ENCODE measurements at regions not wholly inside any gene's neighbourhood (a gene's known extent, or its start where the extent isn't known, plus 50 kb on each side); places are given as distances from the start of the nearest gene placed in this dataset.

GRCh38 chr16:63568164-63568563 is 1531.9 kb upstream of the CDH8 start:
- H3K36me3 ChIP-seq (ENCODE audit: control insufficient read depth, insufficient read depth, low read length), result no peaks in the 10 kb centered on the region
- no peak overlapping the region for H3K4me3 ChIP-seq (ENCODE audit: low read length)
- no peaks in the 10 kb centered on the region for H3K4me1 ChIP-seq (ENCODE audit: control insufficient read depth, insufficient read depth, low read length)
- DNase-seq, result no peak
- H3K27ac ChIP-seq (ENCODE audit: low read length), result no peak overlapping the region
- 17% methylated on average over 1 of the region's 3 CpGs for WGBS (ENCODE audit: insufficient coverage, low lambda C conversion rate)
- H3K27me3 ChIP-seq (ENCODE audit: control insufficient read depth, insufficient read depth, low read length), result no peaks in the 10 kb centered on the region
- no peaks in the 10 kb centered on the region for H3K9me3 ChIP-seq (ENCODE audit: control insufficient read depth, low read depth, low read length)

GRCh38 chr16:63563819-63564505 is 1527.7 kb upstream of the CDH8 start:
- WGBS (ENCODE audit: insufficient coverage, low lambda C conversion rate), result 40% methylated on average over 1 of the region's 1 CpG
- H3K36me3 ChIP-seq (ENCODE audit: control insufficient read depth, insufficient read depth, low read length), result no peaks in the 10 kb centered on the region
- H3K27ac ChIP-seq (ENCODE audit: low read length), result no peak overlapping the region
- H3K9me3 ChIP-seq (ENCODE audit: control insufficient read depth, low read depth, low read length), result no peaks in the 10 kb centered on the region
- H3K4me3 ChIP-seq (ENCODE audit: low read length), result no peak overlapping the region
- no peak for DNase-seq
- H3K27me3 ChIP-seq (ENCODE audit: control insufficient read depth, insufficient read depth, low read length), result no peaks in the 10 kb centered on the region
- H3K4me1 ChIP-seq (ENCODE audit: control insufficient read depth, insufficient read depth, low read length), result no peaks in the 10 kb centered on the region

- Histone ChIP-seq H3K4me1 (ENCODE audit: control insufficient read depth, insufficient read depth, low read length) (no peaks in the 10 kb centered on the region), H3K27me3 (ENCODE audit: control insufficient read depth, insufficient read depth, low read length) (no peaks in the 10 kb centered on the region), H3K36me3 (ENCODE audit: control insufficient read depth, insufficient read depth, low read length) (no peaks in the 10 kb centered on the region), H3K9me3 (ENCODE audit: control insufficient read depth, low read depth, low read length) (no peaks in the 10 kb centered on the region), H3K4me3 (ENCODE audit: low read length) (no peak overlapping the region), H3K27ac (ENCODE audit: low read length) (no peak overlapping the region)
- no CpG with 5 or more reads among the region's 1 CpG for WGBS (ENCODE audit: insufficient coverage, low lambda C conversion rate)
- DNase-seq, result no peak
These were observed 1517.7 kb upstream of the CDH8 start for GRCh38 chr16:63553980-63554379.

- no peaks in the 10 kb centered on the region for H3K27me3 ChIP-seq (ENCODE audit: control insufficient read depth, insufficient read depth, low read length)
- H3K9me3 ChIP-seq (ENCODE audit: control insufficient read depth, low read depth, low read length), result no peaks in the 10 kb centered on the region
- no peak overlapping the region for H3K4me3 ChIP-seq (ENCODE audit: low read length)
- H3K27ac ChIP-seq (ENCODE audit: low read length), result no peak overlapping the region
- DNase-seq, result no peak
- H3K4me1 ChIP-seq (ENCODE audit: control insufficient read depth, insufficient read depth, low read length), result no peaks in the 10 kb centered on the region
- WGBS (ENCODE audit: insufficient coverage, low lambda C conversion rate), result 100% methylated on average over 1 of the region's 2 CpGs
- no peaks in the 10 kb centered on the region for H3K36me3 ChIP-seq (ENCODE audit: control insufficient read depth, insufficient read depth, low read length)
These were observed 1503.0 kb upstream of the CDH8 start for GRCh38 chr16:63539276-63539675.

- H3K4me1 ChIP-seq (ENCODE audit: control insufficient read depth, insufficient read depth, low read length), result no peaks in the 10 kb centered on the region
- DNase-seq, result no peak
- no peaks in the 10 kb centered on the region for H3K36me3 ChIP-seq (ENCODE audit: control insufficient read depth, insufficient read depth, low read length)
- H3K27me3 ChIP-seq (ENCODE audit: control insufficient read depth, insufficient read depth, low read length), result no peaks in the 10 kb centered on the region
- H3K9me3 ChIP-seq (ENCODE audit: control insufficient read depth, low read depth, low read length), result no peaks in the 10 kb centered on the region
- no peak overlapping the region for H3K27ac ChIP-seq (ENCODE audit: low read length)
- H3K4me3 ChIP-seq (ENCODE audit: low read length), result no peak overlapping the region
- 83% methylated on average over 1 of the region's 4 CpGs for WGBS (ENCODE audit: insufficient coverage, low lambda C conversion rate)
These were observed 1494.7 kb upstream of the CDH8 start for GRCh38 chr16:63530974-63531373.

GRCh38 chr16:63530208-63530607 is 1494.0 kb upstream of the CDH8 start:
- no peak for DNase-seq
- H3K27ac ChIP-seq (ENCODE audit: low read length), result no peak overlapping the region
- no peaks in the 10 kb centered on the region for H3K9me3 ChIP-seq (ENCODE audit: control insufficient read depth, low read depth, low read length)
- WGBS (ENCODE audit: insufficient coverage, low lambda C conversion rate), result no CpG with 5 or more reads among the region's 2 CpGs
- no peaks in the 10 kb centered on the region for H3K4me1 ChIP-seq (ENCODE audit: control insufficient read depth, insufficient read depth, low read length)
- H3K27me3 ChIP-seq (ENCODE audit: control insufficient read depth, insufficient read depth, low read length), result no peaks in the 10 kb centered on the region
- no peak overlapping the region for H3K4me3 ChIP-seq (ENCODE audit: low read length)
- H3K36me3 ChIP-seq (ENCODE audit: control insufficient read depth, insufficient read depth, low read length), result no peaks in the 10 kb centered on the region

- Histone ChIP-seq H3K9me3 (ENCODE audit: control insufficient read depth, low read depth, low read length) (no peaks in the 10 kb centered on the region), H3K4me1 (ENCODE audit: control insufficient read depth, insufficient read depth, low read length) (no peaks in the 10 kb centered on the region), H3K27ac (ENCODE audit: low read length) (no peak overlapping the region), H3K4me3 (ENCODE audit: low read length) (no peak overlapping the region), H3K36me3 (ENCODE audit: control insufficient read depth, insufficient read depth, low read length) (no peaks in the 10 kb centered on the region), H3K27me3 (ENCODE audit: control insufficient read depth, insufficient read depth, low read length) (no peaks in the 10 kb centered on the region)
- WGBS (ENCODE audit: insufficient coverage, low lambda C conversion rate), result no CpG with 5 or more reads among the region's 3 CpGs
- DNase-seq, result no peak
These were observed 1491.2 kb upstream of the CDH8 start for GRCh38 chr16:63527404-63527803.

- Histone ChIP-seq H3K4me3 (ENCODE audit: low read length) (no peak overlapping the region), H3K27me3 (ENCODE audit: control insufficient read depth, insufficient read depth, low read length) (no peaks in the 10 kb centered on the region), H3K27ac (ENCODE audit: low read length) (no peak overlapping the region), H3K9me3 (ENCODE audit: control insufficient read depth, low read depth, low read length) (no peaks in the 10 kb centered on the region), H3K4me1 (ENCODE audit: control insufficient read depth, insufficient read depth, low read length) (no peaks in the 10 kb centered on the region), H3K36me3 (ENCODE audit: control insufficient read depth, insufficient read depth, low read length) (no peaks in the 10 kb centered on the region)
- WGBS (ENCODE audit: insufficient coverage, low lambda C conversion rate), result 92% methylated on average over 2 of the region's 4 CpGs
- no peak for DNase-seq
These were observed 1480.2 kb upstream of the CDH8 start for GRCh38 chr16:63516394-63516793.

- H3K4me3 ChIP-seq (ENCODE audit: low read length), result no peak overlapping the region
- no peaks in the 10 kb centered on the region for H3K36me3 ChIP-seq (ENCODE audit: control insufficient read depth, insufficient read depth, low read length)
- no CpG with 5 or more reads among the region's 1 CpG for WGBS (ENCODE audit: insufficient coverage, low lambda C conversion rate)
- H3K4me1 ChIP-seq (ENCODE audit: control insufficient read depth, insufficient read depth, low read length), result no peaks in the 10 kb centered on the region
- no peaks in the 10 kb centered on the region for H3K27me3 ChIP-seq (ENCODE audit: control insufficient read depth, insufficient read depth, low read length)
- H3K9me3 ChIP-seq (ENCODE audit: control insufficient read depth, low read depth, low read length), result no peaks in the 10 kb centered on the region
- no peak overlapping the region for H3K27ac ChIP-seq (ENCODE audit: low read length)
- DNase-seq, result no peak
These were observed 1476.7 kb upstream of the CDH8 start for GRCh38 chr16:63512910-63513309.

GRCh38 chr16:63497408-63497807 is 1461.2 kb upstream of the CDH8 start:
- Histone ChIP-seq H3K9me3 (ENCODE audit: control insufficient read depth, low read depth, low read length) (no peaks in the 10 kb centered on the region), H3K4me3 (ENCODE audit: low read length) (no peak overlapping the region), H3K4me1 (ENCODE audit: control insufficient read depth, insufficient read depth, low read length) (no peaks in the 10 kb centered on the region), H3K27me3 (ENCODE audit: control insufficient read depth, insufficient read depth, low read length) (no peaks in the 10 kb centered on the region), H3K27ac (ENCODE audit: low read length) (no peak overlapping the region), H3K36me3 (ENCODE audit: control insufficient read depth, insufficient read depth, low read length) (no peaks in the 10 kb centered on the region)
- DNase-seq, result no peak
- WGBS (ENCODE audit: insufficient coverage, low lambda C conversion rate), result no CpG with 5 or more reads among the region's 2 CpGs

- no peaks in the 10 kb centered on the region for H3K36me3 ChIP-seq (ENCODE audit: control insufficient read depth, insufficient read depth, low read length)
These were observed 1460.0 kb upstream of the CDH8 start for GRCh38 chr16:63496282-63496681.

More at GRCh38 chr16:63496282-63496681, 1460.0 kb upstream of the CDH8 start:
- WGBS (ENCODE audit: insufficient coverage, low lambda C conversion rate), result no CpG with 5 or more reads among the region's 1 CpG
- Histone ChIP-seq H3K27me3 (ENCODE audit: control insufficient read depth, insufficient read depth, low read length) (no peaks in the 10 kb centered on the region), H3K4me1 (ENCODE audit: control insufficient read depth, insufficient read depth, low read length) (no peaks in the 10 kb centered on the region), H3K9me3 (ENCODE audit: control insufficient read depth, low read depth, low read length) (no peaks in the 10 kb centered on the region), H3K4me3 (ENCODE audit: low read length) (no peak overlapping the region), H3K27ac (ENCODE audit: low read length) (no peak overlapping the region)
- DNase-seq, result no peak
